ENCODE measurements at regions not wholly inside any gene's neighbourhood (a gene's known extent, or its start where the extent isn't known, plus 50 kb on each side); places are given as distances from the start of the nearest gene placed in this dataset.

DNA sequence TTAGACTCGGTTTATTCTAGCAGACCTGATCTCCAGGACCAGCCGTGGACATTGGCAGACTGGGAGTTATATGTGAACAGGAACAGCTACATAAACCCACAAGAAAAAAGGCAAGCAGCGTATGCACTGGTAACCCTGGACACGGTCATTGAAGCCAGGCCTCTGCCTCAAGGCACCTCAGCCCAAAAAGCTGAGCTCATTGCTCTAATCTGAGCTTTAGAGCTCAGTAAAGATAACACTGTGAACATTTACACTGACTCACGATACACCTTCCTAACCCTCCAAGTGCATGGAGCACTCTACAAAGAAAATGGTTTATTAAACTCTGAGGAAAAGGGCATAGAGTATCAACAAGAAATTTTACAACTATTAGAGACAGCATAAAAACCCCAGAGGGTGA, 148.9 kb upstream of the FGF16 start:
- Histone ChIP-seq H3K56ac (ENCODE audit: extremely low read depth, insufficient read depth, low read length) (no peak overlapping the region), H4K91ac (ENCODE audit: insufficient read depth, low read depth, low read length) (no peak overlapping the region), H2AFZ (replicated peaks; ENCODE audit: low read length, poor library complexity) (no peak overlapping the region), H3K23ac (ENCODE audit: low read depth, low read length) (no peak overlapping the region), H2AK5ac (ENCODE audit: low read depth, low read length) (no peak overlapping the region), H3K36me3 (ENCODE audit: control insufficient read depth, insufficient read depth, low read length) (no peaks in the 10 kb centered on the region), H3K4me3 (ENCODE audit: insufficient read depth, low read depth, low read length) (no peak overlapping the region), H3K9me3 (ENCODE audit: control insufficient read depth, insufficient read depth, low read length) (no peaks in the 10 kb centered on the region), H3K4me2 (ENCODE audit: low read depth, low read length) (no peak overlapping the region), H3K79me1 (ENCODE audit: low read depth in 1 of 2, low read length in 2 of 2) (no peaks in the 10 kb centered on the region), H3K4me1 (ENCODE audit: control insufficient read depth, insufficient read depth, low read length) (no peaks in the 10 kb centered on the region), H3K4ac (ENCODE audit: low read depth, low read length) (no peak overlapping the region), H3K9me1 (ENCODE audit: insufficient read depth, low read length) (no peaks in the 10 kb centered on the region), H4K8ac (ENCODE audit: low read depth in 2 of 2, low read length in 2 of 2) (no peak overlapping the region), H3K9ac (ENCODE audit: low read depth, low read length) (no peak overlapping the region), H2BK120ac (ENCODE audit: low read depth, low read length) (no peak overlapping the region), H3K14ac (replicated peaks; ENCODE audit: low read depth, low read length) (no peak overlapping the region), H2BK5ac (ENCODE audit: low read depth, low read length, poor library complexity, severe bottlenecking) (no peak overlapping the region), H2BK20ac (ENCODE audit: low read depth, low read length) (no peak overlapping the region), H4K5ac (ENCODE audit: low read depth, low read length) (no peak overlapping the region), H3K18ac (ENCODE audit: low read depth, low read length) (no peak overlapping the region), H3K27ac (ENCODE audit: insufficient read depth, low read length) (no peak overlapping the region), H2BK15ac (ENCODE audit: low read depth, low read length) (no peak overlapping the region), H3K27me3 (ENCODE audit: control insufficient read depth, insufficient read depth, low read length) (no peaks in the 10 kb centered on the region; the same call in 1 of the 2 replicates), H4K20me1 (ENCODE audit: insufficient read depth, low read length) (no peaks in the 10 kb centered on the region), H2AK9ac (replicated peaks; ENCODE audit: low read depth, low read length, poor library complexity) (no peak overlapping the region)
- no peak for TF ChIP-seq RAD21 (IDR thresholded peaks at IDR 0.05; ENCODE audit: low read length)
- no peak for TF ChIP-seq CEBPB (IDR thresholded peaks at IDR 0.05; ENCODE audit: low read depth, low read length)
- TF ChIP-seq, protein P1, sequence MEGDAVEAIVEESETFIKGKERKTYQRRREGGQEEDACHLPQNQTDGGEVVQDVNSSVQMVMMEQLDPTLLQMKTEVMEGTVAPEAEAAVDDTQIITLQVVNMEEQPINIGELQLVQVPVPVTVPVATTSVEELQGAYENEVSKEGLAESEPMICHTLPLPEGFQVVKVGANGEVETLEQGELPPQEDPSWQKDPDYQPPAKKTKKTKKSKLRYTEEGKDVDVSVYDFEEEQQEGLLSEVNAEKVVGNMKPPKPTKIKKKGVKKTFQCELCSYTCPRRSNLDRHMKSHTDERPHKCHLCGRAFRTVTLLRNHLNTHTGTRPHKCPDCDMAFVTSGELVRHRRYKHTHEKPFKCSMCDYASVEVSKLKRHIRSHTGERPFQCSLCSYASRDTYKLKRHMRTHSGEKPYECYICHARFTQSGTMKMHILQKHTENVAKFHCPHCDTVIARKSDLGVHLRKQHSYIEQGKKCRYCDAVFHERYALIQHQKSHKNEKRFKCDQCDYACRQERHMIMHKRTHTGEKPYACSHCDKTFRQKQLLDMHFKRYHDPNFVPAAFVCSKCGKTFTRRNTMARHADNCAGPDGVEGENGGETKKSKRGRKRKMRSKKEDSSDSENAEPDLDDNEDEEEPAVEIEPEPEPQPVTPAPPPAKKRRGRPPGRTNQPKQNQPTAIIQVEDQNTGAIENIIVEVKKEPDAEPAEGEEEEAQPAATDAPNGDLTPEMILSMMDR (conservative IDR thresholded peaks at IDR 0.05; ENCODE audit: low read depth, low read length), result no peak
- TF ChIP-seq, protein P2, sequence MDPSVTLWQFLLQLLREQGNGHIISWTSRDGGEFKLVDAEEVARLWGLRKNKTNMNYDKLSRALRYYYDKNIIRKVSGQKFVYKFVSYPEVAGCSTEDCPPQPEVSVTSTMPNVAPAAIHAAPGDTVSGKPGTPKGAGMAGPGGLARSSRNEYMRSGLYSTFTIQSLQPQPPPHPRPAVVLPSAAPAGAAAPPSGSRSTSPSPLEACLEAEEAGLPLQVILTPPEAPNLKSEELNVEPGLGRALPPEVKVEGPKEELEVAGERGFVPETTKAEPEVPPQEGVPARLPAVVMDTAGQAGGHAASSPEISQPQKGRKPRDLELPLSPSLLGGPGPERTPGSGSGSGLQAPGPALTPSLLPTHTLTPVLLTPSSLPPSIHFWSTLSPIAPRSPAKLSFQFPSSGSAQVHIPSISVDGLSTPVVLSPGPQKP (IDR thresholded peaks at IDR 0.05; ENCODE audit: borderline replicate concordance, low read depth, low read length), result no peak
- TF ChIP-seq MXI1 (IDR thresholded peaks at IDR 0.05; ENCODE audit: borderline replicate concordance, low read depth, low read length), result no peak
- TF ChIP-seq RFX5 (IDR thresholded peaks at IDR 0.05; ENCODE audit: low read depth, low read length), result no peak
- TF ChIP-seq, protein P3, sequence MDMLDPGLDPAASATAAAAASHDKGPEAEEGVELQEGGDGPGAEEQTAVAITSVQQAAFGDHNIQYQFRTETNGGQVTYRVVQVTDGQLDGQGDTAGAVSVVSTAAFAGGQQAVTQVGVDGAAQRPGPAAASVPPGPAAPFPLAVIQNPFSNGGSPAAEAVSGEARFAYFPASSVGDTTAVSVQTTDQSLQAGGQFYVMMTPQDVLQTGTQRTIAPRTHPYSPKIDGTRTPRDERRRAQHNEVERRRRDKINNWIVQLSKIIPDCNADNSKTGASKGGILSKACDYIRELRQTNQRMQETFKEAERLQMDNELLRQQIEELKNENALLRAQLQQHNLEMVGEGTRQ (IDR thresholded peaks at IDR 0.05; ENCODE audit: low read depth, low read length), result no peak
- TF ChIP-seq MAZ (IDR thresholded peaks at IDR 0.05; ENCODE audit: borderline replicate concordance, low read depth, low read length), result no peak
- TF ChIP-seq MAFK (IDR thresholded peaks at IDR 0.05; ENCODE audit: low read depth, low read length), result no peak
- intact Hi-C loops (cut with micrococcal nuclease), result no loop called here
- ATAC-seq (ENCODE audit: low read depth) (no peak), DNase-seq (no peak)
- BruUV-seq (replicated peaks), result no TSS peak
- WGBS, 2 experiments (ENCODE audit: extremely low coverage in 2 of 2, insufficient read length in 1 of 2), result no CpG with 5 or more reads among the region's 5 CpGs
- dilution Hi-C loops (cut with HindIII; ENCODE audit: low sequenced_read_pairs, unreplicated experiment), result no loop called here
- POLR2A ChIA-PET (ENCODE audit: unreplicated experiment), result no interaction called here
- CTCF ChIA-PET, result no interaction called here
- in situ Hi-C loops (cut with MboI; ENCODE audit: low sequenced_read_pairs), result no loop called here

Data from IMR-90 (cell line).